T-helper 17 cell (primary cell): ENCODE measurements at regions not wholly inside any gene's neighbourhood (a gene's known extent, or its start where the extent isn't known, plus 50 kb on each side); places are given as distances from the start of the nearest gene placed in this dataset.

ENCODE experiments used
- ATAC-seq: fragments of 150-1000 bp; cut with Tn5 transposase; 2 replicates; pipeline ENCODE4 v1.10.0; 2021; ENCODE audit warnings: mild to moderate bottlenecking, moderate library complexity
- DNase-seq, 3 donors: peaks; one replicate each; pipeline versions ENCODE4 v3.0.0 to v3.0.0-alpha.2; 2020 to 2021
- H3K9me3 ChIP-seq: one replicate; pipeline ENCODE4 v1.7.0; 2013; ENCODE audit warnings: low read length, mild to moderate bottlenecking; ENCODE audit not compliant: control insufficient read depth, poor library complexity, severe bottlenecking
- H3K27ac Mint-ChIP-seq: one replicate; pipeline ENCODE4 v1.8.0; 2022; ENCODE audit warnings: mild to moderate bottlenecking, moderate library complexity, mixed read lengths
- H3K27me3 Mint-ChIP-seq: one replicate; pipeline ENCODE4 v1.8.0; 2022; ENCODE audit warnings: mixed read lengths
- H3K36me3 Mint-ChIP-seq: one replicate; pipeline ENCODE4 v1.8.0; 2022; ENCODE audit warnings: low read depth, mixed read lengths
- H3K4me1 Mint-ChIP-seq: one replicate; pipeline ENCODE4 v1.8.0; 2022; ENCODE audit warnings: mild to moderate bottlenecking, mixed read lengths
- H3K4me3 Mint-ChIP-seq: one replicate; pipeline ENCODE4 v1.8.0; 2022; ENCODE audit warnings: mild to moderate bottlenecking, moderate library complexity, mixed read lengths

- Mint-ChIP-seq H3K4me1 (no peaks in the 10 kb centered on the region), H3K27me3 (peaks cover 19% of the 10 kb centered on the region), H3K36me3 (peaks cover 8% of the 10 kb centered on the region), H3K27ac (no peak overlapping the region), H3K4me3 (no peak overlapping the region)
- ATAC-seq (no peak), DNase-seq (no peak)
- no peaks in the 10 kb centered on the region for H3K9me3 ChIP-seq
These were observed 149.6 kb upstream of the DMRT1 start for GRCh38 chr9:691825-692400.

- Mint-ChIP-seq H3K27me3 (peaks cover 19% of the 10 kb centered on the region), H3K4me1 (no peaks in the 10 kb centered on the region), H3K4me3 (no peak overlapping the region), H3K36me3 (peaks cover 8% of the 10 kb centered on the region), H3K27ac (no peak overlapping the region)
- DNase-seq (no peak), ATAC-seq (no peak)
- H3K9me3 ChIP-seq = no peaks in the 10 kb centered on the region
These were observed 148.8 kb upstream of the DMRT1 start for GRCh38 chr9:692636-693129.

GRCh38 chr9:693201-694091, 148.1 kb upstream of the DMRT1 start:
- H3K4me3 Mint-ChIP-seq = no peak overlapping the region
- peaks cover 8% of the 10 kb centered on the region for H3K36me3 Mint-ChIP-seq
- DNase-seq (no peak), ATAC-seq (no peak)
- H3K9me3 ChIP-seq = no peaks in the 10 kb centered on the region
- H3K27ac Mint-ChIP-seq = no peak overlapping the region
- no peaks in the 10 kb centered on the region for H3K4me1 Mint-ChIP-seq
- H3K27me3 Mint-ChIP-seq = peaks cover 20% of the 10 kb centered on the region

GRCh38 chr9:694092-694402, 147.4 kb upstream of the DMRT1 start:
- no peak overlapping the region for H3K4me3 Mint-ChIP-seq
- peaks cover 2% of the 10 kb centered on the region for H3K4me1 Mint-ChIP-seq
- peaks cover 25% of the 10 kb centered on the region for H3K27me3 Mint-ChIP-seq
- no peaks in the 10 kb centered on the region for H3K9me3 ChIP-seq
- ATAC-seq = no peak
- H3K36me3 Mint-ChIP-seq = peaks cover 8% of the 10 kb centered on the region
- H3K27ac Mint-ChIP-seq = no peak overlapping the region
- no peak for DNase-seq

- no peak for ATAC-seq
- H3K4me1 Mint-ChIP-seq = peaks cover 6% of the 10 kb centered on the region
- H3K27me3 Mint-ChIP-seq = peaks cover 30% of the 10 kb centered on the region
- DNase-seq = no peak
- H3K36me3 Mint-ChIP-seq = peaks cover 8% of the 10 kb centered on the region
- H3K27ac Mint-ChIP-seq = no peak overlapping the region
- H3K4me3 Mint-ChIP-seq = no peak overlapping the region
- no peaks in the 10 kb centered on the region for H3K9me3 ChIP-seq
These were observed 146.9 kb upstream of the DMRT1 start for GRCh38 chr9:694403-695154.

GRCh38 chr9:695252-695651, 146.2 kb upstream of the DMRT1 start:
- peaks cover 35% of the 10 kb centered on the region for H3K27me3 Mint-ChIP-seq
- H3K4me3 Mint-ChIP-seq = no peak overlapping the region
- H3K36me3 Mint-ChIP-seq = peaks cover 7% of the 10 kb centered on the region
- H3K9me3 ChIP-seq = no peaks in the 10 kb centered on the region
- DNase-seq (no peak), ATAC-seq (no peak)
- no peak overlapping the region for H3K27ac Mint-ChIP-seq
- H3K4me1 Mint-ChIP-seq = peaks cover 6% of the 10 kb centered on the region

GRCh38 chr9:696332-697323, 144.9 kb upstream of the DMRT1 start:
- Mint-ChIP-seq H3K36me3 (peaks cover 6% of the 10 kb centered on the region), H3K4me3 (no peak overlapping the region), H3K27me3 (peaks cover 35% of the 10 kb centered on the region), H3K27ac (peak overlapping the region; percentile 41), H3K4me1 (peaks cover 8% of the 10 kb centered on the region)
- DNase-seq = no peak
- no peak for ATAC-seq
- H3K9me3 ChIP-seq = no peaks in the 10 kb centered on the region

- H3K9me3 ChIP-seq = no peaks in the 10 kb centered on the region
- Mint-ChIP-seq H3K4me3 (no peak overlapping the region), H3K4me1 (peaks cover 8% of the 10 kb centered on the region), H3K27ac (no peak overlapping the region), H3K36me3 (peaks cover 6% of the 10 kb centered on the region), H3K27me3 (peaks cover 43% of the 10 kb centered on the region)
- no peak for ATAC-seq
- DNase-seq = no peak
These were observed 143.2 kb upstream of the DMRT1 start for GRCh38 chr9:698276-698675.

- Mint-ChIP-seq H3K36me3 (peaks cover 4% of the 10 kb centered on the region), H3K27ac (no peak overlapping the region), H3K27me3 (peaks cover 39% of the 10 kb centered on the region), H3K4me1 (peaks cover 8% of the 10 kb centered on the region), H3K4me3 (no peak overlapping the region)
- ATAC-seq (no peak), DNase-seq (no peak)
- H3K9me3 ChIP-seq = no peaks in the 10 kb centered on the region
These were observed 142.5 kb upstream of the DMRT1 start for GRCh38 chr9:698954-699353.

- H3K9me3 ChIP-seq = no peaks in the 10 kb centered on the region
- Mint-ChIP-seq H3K36me3 (peaks cover 4% of the 10 kb centered on the region), H3K27ac (no peak overlapping the region), H3K4me3 (no peak overlapping the region), H3K27me3 (peaks cover 43% of the 10 kb centered on the region), H3K4me1 (peaks cover 8% of the 10 kb centered on the region)
- ATAC-seq (no peak), DNase-seq (no peak)
These were observed 142.1 kb upstream of the DMRT1 start for GRCh38 chr9:699396-699795.

GRCh38 chr9:700365-701282, 140.9 kb upstream of the DMRT1 start:
- Mint-ChIP-seq H3K4me3 (no peak overlapping the region), H3K4me1 (peaks cover 8% of the 10 kb centered on the region), H3K27me3 (peaks cover 41% of the 10 kb centered on the region), H3K27ac (no peak overlapping the region), H3K36me3 (peaks cover 2% of the 10 kb centered on the region)
- ATAC-seq = no peak
- no peaks in the 10 kb centered on the region for H3K9me3 ChIP-seq
- no peak for DNase-seq

GRCh38 chr9:703392-703791, 138.1 kb upstream of the DMRT1 start:
- ATAC-seq (no peak), DNase-seq (no peak)
- Mint-ChIP-seq H3K4me1 (peaks cover 17% of the 10 kb centered on the region), H3K27ac (no peak overlapping the region), H3K4me3 (no peak overlapping the region), H3K36me3 (peaks cover 4% of the 10 kb centered on the region), H3K27me3 (peaks cover 46% of the 10 kb centered on the region)
- H3K9me3 ChIP-seq = no peaks in the 10 kb centered on the region
